ENCODE measurements at regions not wholly inside any gene's neighbourhood (a gene's known extent, or its start where the extent isn't known, plus 50 kb on each side); places are given as distances from the start of the nearest gene placed in this dataset.
"Not testable (repeated sequence)": the region's sequence is repeated elsewhere in the genome, so short reads cannot be mapped to it uniquely, and the experiment has no call there.

DNA sequence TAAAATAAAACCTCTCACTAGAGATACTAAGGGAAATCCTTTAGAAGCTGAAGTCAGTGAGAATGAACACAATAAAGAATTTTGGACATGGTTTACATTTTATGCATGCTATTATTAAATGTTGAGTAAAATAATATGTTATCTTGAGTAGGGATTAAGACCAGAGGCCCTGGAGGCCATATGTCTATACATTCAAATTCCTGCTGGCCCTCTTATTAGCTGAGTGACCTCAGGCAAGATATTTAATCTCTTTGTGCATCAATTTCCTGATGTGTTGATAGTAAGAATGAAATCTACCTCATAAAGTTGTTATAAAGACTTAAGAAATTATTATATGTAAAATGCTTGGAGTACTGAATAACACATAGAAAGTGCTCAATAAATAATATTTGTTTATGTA is 281.1 kb upstream of the KLF4 start:
- Histone ChIP-seq H4K20me1 (ENCODE audit: insufficient read depth) (no peaks in the 10 kb centered on the region), H2AFZ (ENCODE audit: low read depth) (no peak overlapping the region), H3K36me3 (ENCODE audit: insufficient read depth) (no peaks in the 10 kb centered on the region), H3K4me1 (ENCODE audit: low read depth, poor library complexity, severe bottlenecking) (no peaks in the 10 kb centered on the region), H3K27ac (no peak overlapping the region), H3K4me3 (IDR thresholded peaks at IDR 0.05; ENCODE audit: insufficient read depth, low read depth, low read length) (no peak overlapping the region), H3K79me2 (ENCODE audit: insufficient read depth, low read depth) (no peaks in the 10 kb centered on the region), H3K9ac (no peak overlapping the region), H3K4me2 (no peak overlapping the region), H3K27me3 (ENCODE audit: insufficient read depth, low read depth) (no peaks in the 10 kb centered on the region)
- TF ChIP-seq CTCF (conservative IDR thresholded peaks at IDR 0.05; ENCODE audit: low read depth, low read length), result no peak

DNA sequence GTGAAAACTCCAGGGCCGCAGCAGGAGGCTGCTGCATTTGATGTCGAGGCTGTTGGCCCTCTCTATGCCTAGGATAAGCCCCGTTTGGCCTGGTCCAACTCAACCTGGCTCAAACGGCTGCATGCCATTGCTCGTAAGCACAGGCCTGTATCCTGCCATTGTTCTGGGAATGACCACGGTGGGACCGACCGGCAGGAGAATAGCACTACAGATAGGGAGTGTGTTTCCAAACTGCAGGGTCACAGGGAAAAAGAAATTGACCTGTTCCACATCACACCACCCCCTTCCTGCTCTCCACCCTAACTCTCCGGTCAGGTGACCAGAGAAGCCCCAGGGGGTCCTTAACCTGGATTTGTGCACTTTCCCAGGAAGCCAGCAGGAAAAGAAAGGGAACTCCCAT is 278.7 kb upstream of the KLF4 start:
- Histone ChIP-seq H3K79me2 (ENCODE audit: insufficient read depth, low read depth) (no peaks in the 10 kb centered on the region), H3K36me3 (ENCODE audit: insufficient read depth) (no peaks in the 10 kb centered on the region), H3K4me2 (no peak overlapping the region), H2AFZ (ENCODE audit: low read depth) (no peak overlapping the region), H3K9ac (no peak overlapping the region), H3K4me1 (ENCODE audit: low read depth, poor library complexity, severe bottlenecking) (no peaks in the 10 kb centered on the region), H3K4me3 (IDR thresholded peaks at IDR 0.05; ENCODE audit: insufficient read depth, low read depth, low read length) (no peak overlapping the region), H3K27ac (no peak overlapping the region), H4K20me1 (ENCODE audit: insufficient read depth) (no peaks in the 10 kb centered on the region), H3K27me3 (ENCODE audit: insufficient read depth, low read depth) (no peaks in the 10 kb centered on the region)
- TF ChIP-seq CTCF (conservative IDR thresholded peaks at IDR 0.05; ENCODE audit: low read depth, low read length), result no peak

- no peak for TF ChIP-seq CTCF (conservative IDR thresholded peaks at IDR 0.05; ENCODE audit: low read depth, low read length)
- Histone ChIP-seq H3K27me3 (ENCODE audit: insufficient read depth, low read depth) (no peaks in the 10 kb centered on the region), H3K4me3 (IDR thresholded peaks at IDR 0.05; ENCODE audit: insufficient read depth, low read depth, low read length) (no peak overlapping the region), H3K9ac (no peak overlapping the region), H2AFZ (ENCODE audit: low read depth) (no peak overlapping the region), H3K27ac (no peak overlapping the region), H3K4me2 (no peak overlapping the region), H4K20me1 (ENCODE audit: insufficient read depth) (no peaks in the 10 kb centered on the region), H3K79me2 (ENCODE audit: insufficient read depth, low read depth) (no peaks in the 10 kb centered on the region), H3K36me3 (ENCODE audit: insufficient read depth) (no peaks in the 10 kb centered on the region), H3K4me1 (ENCODE audit: low read depth, poor library complexity, severe bottlenecking) (no peaks in the 10 kb centered on the region)
Observed at GRCh38 chr9:107767711-107768110, 278.1 kb upstream of the KLF4 start.

DNA sequence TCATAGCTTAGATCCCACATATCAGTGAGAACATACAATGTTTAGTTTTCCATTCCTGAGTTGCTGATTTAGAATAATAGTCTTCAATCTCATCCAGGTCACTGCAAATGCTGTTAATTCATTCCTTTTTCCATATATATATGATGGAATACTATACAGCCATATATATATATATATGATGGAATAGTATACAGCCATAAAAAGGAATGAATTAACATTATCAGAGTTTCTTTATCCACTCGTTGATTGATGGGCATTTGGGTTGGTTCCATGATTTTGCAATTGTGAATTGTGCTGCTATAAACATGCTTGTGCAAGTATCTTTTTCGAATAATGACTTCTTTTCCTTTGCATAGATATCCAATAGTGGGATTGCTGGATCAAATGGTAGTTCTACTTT is 273.9 kb upstream of the KLF4 start:
- not testable (repeated sequence) for H3K27me3 ChIP-seq (ENCODE audit: insufficient read depth, low read depth); H3K4me1 ChIP-seq (ENCODE audit: low read depth, poor library complexity, severe bottlenecking); H2AFZ ChIP-seq (ENCODE audit: low read depth); H4K20me1 ChIP-seq (ENCODE audit: insufficient read depth); H3K36me3 ChIP-seq (ENCODE audit: insufficient read depth); H3K4me3 ChIP-seq (IDR thresholded peaks at IDR 0.05; ENCODE audit: insufficient read depth, low read depth, low read length); H3K79me2 ChIP-seq (ENCODE audit: insufficient read depth, low read depth); H3K4me2 ChIP-seq; H3K9ac ChIP-seq; H3K27ac ChIP-seq

DNA sequence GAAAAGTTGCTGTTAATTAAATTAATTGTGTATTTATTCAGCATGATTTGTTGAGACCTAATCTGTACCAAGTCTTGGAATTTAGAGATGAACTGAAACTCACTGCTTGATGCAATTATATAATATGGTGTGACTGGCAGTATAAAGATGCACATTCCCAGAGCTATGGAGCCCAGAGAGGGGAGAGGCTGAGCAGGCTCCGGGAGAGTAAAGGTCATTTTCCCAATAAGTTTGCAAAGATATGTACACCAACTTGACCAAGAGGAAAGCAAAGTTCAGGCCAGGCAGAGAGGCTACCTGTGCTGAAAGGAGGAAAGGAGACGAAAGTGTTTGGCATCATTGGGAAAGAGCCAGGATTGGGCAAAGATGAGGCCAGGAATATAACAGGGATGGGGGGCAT is 271.7 kb upstream of the KLF4 start:
- H4K20me1 ChIP-seq (ENCODE audit: insufficient read depth), result no peaks in the 10 kb centered on the region
- no peaks in the 10 kb centered on the region for H3K27me3 ChIP-seq (ENCODE audit: insufficient read depth, low read depth)
- no peak overlapping the region for H3K27ac ChIP-seq
- H2AFZ ChIP-seq (ENCODE audit: low read depth), result no peak overlapping the region
- no peak for TF ChIP-seq CTCF (conservative IDR thresholded peaks at IDR 0.05; ENCODE audit: low read depth, low read length)
- H3K36me3 ChIP-seq (ENCODE audit: insufficient read depth), result no peaks in the 10 kb centered on the region
- no peaks in the 10 kb centered on the region for H3K79me2 ChIP-seq (ENCODE audit: insufficient read depth, low read depth)
- no peak overlapping the region for H3K4me3 ChIP-seq (IDR thresholded peaks at IDR 0.05; ENCODE audit: insufficient read depth, low read depth, low read length)
- no peak overlapping the region for H3K4me2 ChIP-seq
- H3K9ac ChIP-seq, result no peak overlapping the region
- no peaks in the 10 kb centered on the region for H3K4me1 ChIP-seq (ENCODE audit: low read depth, poor library complexity, severe bottlenecking)

All from KMS-11 (cell line).